Erythroblast (primary cell): ENCODE measurements at regions not wholly inside any gene's neighbourhood (a gene's known extent, or its start where the extent isn't known, plus 50 kb on each side); places are given as distances from the start of the nearest gene placed in this dataset.

Source experiments
- GATA1 ChIP-seq: IDR thresholded peaks from 2 replicates; pipeline ENCODE4 v1.6.1; 2011; ENCODE audit warnings: low read depth, mild to moderate bottlenecking, control low read depth, low read length, moderate library complexity
- POLR2A ChIP-seq: IDR thresholded peaks from 2 replicates; pipeline ENCODE4 v1.6.1; 2011; ENCODE audit warnings: mild to moderate bottlenecking, low read length

DNA sequence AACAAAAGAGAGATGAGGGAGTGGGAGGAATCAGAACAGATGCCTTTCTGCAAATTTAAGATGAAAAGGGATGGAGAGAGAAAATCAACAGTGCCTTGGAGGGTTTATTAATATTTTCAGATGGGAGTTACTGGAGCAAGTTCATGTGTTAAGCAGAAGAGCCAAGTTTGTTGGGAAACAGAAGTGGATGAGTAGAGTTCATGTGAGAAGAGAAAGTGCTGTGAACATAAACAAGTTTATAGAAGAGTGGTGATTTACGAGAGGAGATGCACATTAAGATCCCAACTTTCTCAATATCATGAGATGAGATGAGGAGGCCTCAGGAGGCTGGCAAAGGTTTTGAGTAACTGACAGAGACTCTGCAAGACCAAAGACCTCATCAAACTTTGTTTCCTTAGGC is 274.1 kb upstream of the HTR2A start:
- no peak for TF ChIP-seq POLR2A
- no peak for TF ChIP-seq GATA1
